ENCODE measurements at regions not wholly inside any gene's neighbourhood (a gene's known extent, or its start where the extent isn't known, plus 50 kb on each side); places are given as distances from the start of the nearest gene placed in this dataset.
A peak's percentile ranks its signal among the peaks of the same experiment; 100 is the strongest.

GRCh38 chr2:12649602-12650400, 66.9 kb upstream of the TRIB2 start:
- ATAC-seq, result no peak

- ATAC-seq, result no peak
Observed at GRCh38 chr2:12651641-12652040, 65.1 kb upstream of the TRIB2 start.

GRCh38 chr2:12652723-12653122, 64.0 kb upstream of the TRIB2 start:
- ATAC-seq, result no peak

GRCh38 chr2:12657560-12657959, 59.2 kb upstream of the TRIB2 start:
- no peak for ATAC-seq

- ATAC-seq, result no peak
Observed at GRCh38 chr2:12658310-12658945, 58.3 kb upstream of the TRIB2 start.

- ATAC-seq, result peak; percentile 52
Observed at GRCh38 chr2:12661489-12661888, 55.2 kb upstream of the TRIB2 start.

- no peak for ATAC-seq
Observed at GRCh38 chr2:12663306-12664037, 53.3 kb upstream of the TRIB2 start.

GRCh38 chr2:12665334-12665733, 51.4 kb upstream of the TRIB2 start:
- peak; percentile 36 for ATAC-seq

- ATAC-seq, result no peak
Observed at GRCh38 chr2:12666445-12666844, 50.3 kb upstream of the TRIB2 start.
